Upper lobe of left lung (tissue), 6 donors: ENCODE measurements at regions not wholly inside any gene's neighbourhood (a gene's known extent, or its start where the extent isn't known, plus 50 kb on each side); places are given as distances from the start of the nearest gene placed in this dataset.

ENCODE experiments used
- ATAC-seq, 2 donors: fragments of 200-7000 bp; cut with Tn5 transposase; one replicate each; pipeline ENCODE4 v1.9.1; 2022; ENCODE audit warnings: mild to moderate bottlenecking in 2 of 2, moderate library complexity in 2 of 2; ENCODE audit not compliant: low FRiP score in 2 of 2
- DNase-seq, 2 donors: peaks; one replicate each; pipeline ENCODE4 v3.0.0-alpha.2; 2019 to 2020
- H3K27ac ChIP-seq, 4 donors: fragments of 200-600 bp; sonication (generic); one replicate each; pipeline ENCODE4 v1.5.1; 2016 to 2019
- H3K27me3 ChIP-seq, 4 donors: fragments of 200-600 bp; sonication (generic); one replicate each; pipeline ENCODE4 v1.5.1; 2017 to 2019
- H3K36me3 ChIP-seq, 4 donors: fragments of 200-600 bp; sonication (generic); one replicate each; pipeline ENCODE4 v1.5.1; 2016 to 2019
- H3K4me1 ChIP-seq, 4 donors: fragments of 200-600 bp; sonication (generic); one replicate each; pipeline ENCODE4 v1.5.1; 2018 to 2019
- H3K4me3 ChIP-seq, 4 donors: fragments of 200-600 bp; sonication (generic); one replicate each; pipeline ENCODE4 v1.5.1; 2017 to 2019; ENCODE audit warnings: mild to moderate bottlenecking in 2 of 4, moderate library complexity in 1 of 4
- H3K9me3 ChIP-seq, 4 donors: fragments of 200-600 bp; sonication (generic); one replicate each; pipeline ENCODE4 v1.5.1; 2018 to 2019
- EP300 ChIP-seq, 4 donors: sonication (generic); formaldehyde crosslinking; IDR thresholded peaks; one replicate each; pipeline ENCODE4 v1.5.1; 2017; ENCODE audit warnings: antibody characterized with exemption in 4 of 4, control low read depth in 2 of 4
- POLR2A ChIP-seq, 4 donors: fragments of 450-650 bp; IDR thresholded peaks; one replicate each; pipeline ENCODE4 v1.5.1; 2016 to 2017; ENCODE audit warnings: antibody characterized with exemption in 4 of 4, mild to moderate bottlenecking in 2 of 4
- POLR2AphosphoS5 ChIP-seq, 2 donors: sonication (generic); formaldehyde crosslinking; IDR thresholded peaks; one replicate each; pipeline ENCODE4 v1.5.1; 2017; ENCODE audit warnings: antibody characterized with exemption in 2 of 2
- WGBS, 2 donors: methylation state at CpG; one replicate each; pipeline ENCODE4 v1.1.5; 2017 to 2018; 5-methylcytosine and 5-hydroxymethylcytosine counted together
- TF ChIP-seq, protein P1 (sequence below), 6 experiments: fragments of 450-650 bp in 4 of 6; fragments of 200-600 bp in 2 of 6; sonication (generic) in 2 of 6; IDR thresholded peaks; one replicate each; pipeline ENCODE4 v1.5.1; 2016 to 2019; ENCODE audit warnings: antibody characterized with exemption in 6 of 6
- donor health status: DM: no; HTN: no; CAD: no; lungs with moderate emphysema.
- donor health status: DM: no; HTN: yes; CAD: no; lungs with severe emphysema.

DNA sequence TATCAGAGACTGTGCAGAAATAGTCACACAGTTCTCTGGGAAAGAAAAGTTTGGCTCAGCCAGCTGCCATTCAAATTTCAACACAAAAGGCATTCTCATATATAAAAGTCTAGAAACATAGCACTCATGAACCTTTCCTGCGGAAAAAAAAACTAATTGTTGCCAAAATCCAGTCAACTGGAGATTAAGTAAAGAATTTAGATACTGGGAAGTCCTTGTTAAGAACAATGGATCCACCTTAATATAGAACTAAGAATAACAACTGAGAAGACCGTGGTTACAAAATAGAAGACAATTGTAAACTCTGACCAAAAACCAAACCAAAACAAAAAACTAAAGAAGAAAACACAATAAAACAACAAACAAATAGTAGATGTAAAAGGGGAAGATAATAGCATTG is 238.8 kb upstream of the PCSK5 start:
- TF ChIP-seq EP300 (IDR thresholded peaks at IDR 0.05) (no peak), POLR2AphosphoS5 (IDR thresholded peaks at IDR 0.05) (no peak), POLR2A (IDR thresholded peaks at IDR 0.05) (no peak)
- TF ChIP-seq, protein P1, sequence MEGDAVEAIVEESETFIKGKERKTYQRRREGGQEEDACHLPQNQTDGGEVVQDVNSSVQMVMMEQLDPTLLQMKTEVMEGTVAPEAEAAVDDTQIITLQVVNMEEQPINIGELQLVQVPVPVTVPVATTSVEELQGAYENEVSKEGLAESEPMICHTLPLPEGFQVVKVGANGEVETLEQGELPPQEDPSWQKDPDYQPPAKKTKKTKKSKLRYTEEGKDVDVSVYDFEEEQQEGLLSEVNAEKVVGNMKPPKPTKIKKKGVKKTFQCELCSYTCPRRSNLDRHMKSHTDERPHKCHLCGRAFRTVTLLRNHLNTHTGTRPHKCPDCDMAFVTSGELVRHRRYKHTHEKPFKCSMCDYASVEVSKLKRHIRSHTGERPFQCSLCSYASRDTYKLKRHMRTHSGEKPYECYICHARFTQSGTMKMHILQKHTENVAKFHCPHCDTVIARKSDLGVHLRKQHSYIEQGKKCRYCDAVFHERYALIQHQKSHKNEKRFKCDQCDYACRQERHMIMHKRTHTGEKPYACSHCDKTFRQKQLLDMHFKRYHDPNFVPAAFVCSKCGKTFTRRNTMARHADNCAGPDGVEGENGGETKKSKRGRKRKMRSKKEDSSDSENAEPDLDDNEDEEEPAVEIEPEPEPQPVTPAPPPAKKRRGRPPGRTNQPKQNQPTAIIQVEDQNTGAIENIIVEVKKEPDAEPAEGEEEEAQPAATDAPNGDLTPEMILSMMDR (IDR thresholded peaks at IDR 0.05), result no peak
- DNase-seq (no peak), ATAC-seq (no peak)
- H3K4me1 ChIP-seq, result no peaks in the 10 kb centered on the region
- no peak overlapping the region for H3K4me3 ChIP-seq
- H3K9me3 ChIP-seq, result no peaks in the 10 kb centered on the region
- H3K27ac ChIP-seq, result no peak overlapping the region
- WGBS, 2 donors, result 51 to 70% methylated on average over 2 of the region's 2 CpGs
- H3K36me3 ChIP-seq, result no peaks in the 10 kb centered on the region
- no peaks in the 10 kb centered on the region for H3K27me3 ChIP-seq

DNA sequence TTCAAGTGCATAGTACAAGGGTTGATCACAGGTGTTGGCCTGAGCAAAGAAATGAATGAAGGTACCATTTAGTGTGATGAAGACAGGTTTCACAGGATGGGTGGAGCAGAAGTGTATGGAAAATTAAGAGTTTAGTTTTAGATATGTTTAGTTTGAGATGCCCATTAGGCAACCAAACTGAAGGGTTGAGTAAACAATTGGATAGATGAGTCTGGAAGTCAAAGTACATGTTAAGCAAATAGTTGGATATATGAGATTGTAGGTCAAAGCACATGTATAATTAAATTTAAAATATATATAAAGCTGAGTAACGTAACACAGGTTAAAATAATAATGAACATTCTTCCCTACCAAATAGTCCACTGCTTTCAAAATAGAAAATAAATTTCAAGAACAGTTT is 237.1 kb upstream of the PCSK5 start:
- WGBS, 2 donors, result 79 to 91% methylated on average over 1 of the region's 1 CpG
- no peak overlapping the region for H3K27ac ChIP-seq
- H3K27me3 ChIP-seq, result no peaks in the 10 kb centered on the region
- DNase-seq (no peak), ATAC-seq (no peak)
- no peaks in the 10 kb centered on the region for H3K9me3 ChIP-seq
- TF ChIP-seq POLR2AphosphoS5 (IDR thresholded peaks at IDR 0.05) (no peak), EP300 (IDR thresholded peaks at IDR 0.05) (no peak), POLR2A (IDR thresholded peaks at IDR 0.05) (no peak)
- TF ChIP-seq, protein P1 (IDR thresholded peaks at IDR 0.05), result no peak
- H3K4me3 ChIP-seq, result no peak overlapping the region
- no peaks in the 10 kb centered on the region for H3K4me1 ChIP-seq
- no peaks in the 10 kb centered on the region for H3K36me3 ChIP-seq

DNA sequence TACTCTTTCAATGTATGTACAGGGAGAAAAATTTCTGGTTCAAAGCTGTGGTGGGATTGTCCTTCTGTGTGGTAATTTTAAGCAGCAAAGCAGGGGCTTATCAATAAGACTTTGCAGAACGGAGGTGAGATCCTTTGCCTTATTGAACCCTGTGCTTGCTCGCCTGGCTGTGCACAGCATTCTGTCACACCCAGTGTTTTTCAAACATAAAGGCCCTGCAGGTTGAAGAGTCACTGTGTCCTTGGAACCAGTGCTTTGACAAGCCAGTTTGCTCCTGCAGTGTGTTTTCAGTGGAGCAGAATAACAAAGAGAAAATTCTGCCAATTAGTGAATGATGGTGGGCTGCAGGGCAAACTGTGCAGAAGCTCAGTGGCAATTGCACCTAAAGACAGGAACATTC is 236.7 kb upstream of the PCSK5 start:
- 77 to 91% methylated on average over 2 of the region's 2 CpGs for WGBS, 2 donors
- no peak overlapping the region for H3K27ac ChIP-seq

DNA sequence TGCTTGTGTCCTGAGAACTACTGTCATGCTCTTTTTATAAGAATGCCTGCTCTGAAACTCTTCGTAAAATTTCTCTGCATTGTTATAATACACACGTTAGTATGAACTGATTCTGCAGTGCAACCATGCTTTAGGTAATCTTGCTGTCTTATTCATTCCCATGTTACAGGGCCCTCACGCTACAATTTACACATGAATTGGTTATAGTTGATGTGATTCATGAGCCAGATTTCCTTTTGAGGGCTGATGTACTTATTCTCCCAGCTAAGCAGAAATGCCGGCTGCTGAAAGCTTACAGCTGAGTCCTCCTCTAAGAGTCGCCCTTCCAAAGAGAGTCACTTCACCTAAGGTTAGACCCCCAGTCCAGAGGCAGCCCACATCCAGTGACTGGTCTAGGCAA is 233.5 kb upstream of the PCSK5 start:
- ATAC-seq (no peak), DNase-seq (no peak)
- Histone ChIP-seq H3K27me3 (no peaks in the 10 kb centered on the region), H3K4me1 (no peaks in the 10 kb centered on the region), H3K27ac (no peak overlapping the region), H3K4me3 (no peak overlapping the region), H3K36me3 (no peaks in the 10 kb centered on the region), H3K9me3 (no peaks in the 10 kb centered on the region)
- WGBS, 2 donors, result 75 to 85% methylated on average over 5 of the region's 5 CpGs
- no peak for TF ChIP-seq POLR2AphosphoS5 (IDR thresholded peaks at IDR 0.05)
- no peak for TF ChIP-seq EP300 (IDR thresholded peaks at IDR 0.05)
- TF ChIP-seq POLR2A (IDR thresholded peaks at IDR 0.05), result no peak
- TF ChIP-seq, protein P1 (IDR thresholded peaks at IDR 0.05), result no peak

More for the DNA sequence above, 236.7 kb upstream of the PCSK5 start:
- Histone ChIP-seq H3K9me3 (no peaks in the 10 kb centered on the region), H3K4me1 (no peaks in the 10 kb centered on the region), H3K36me3 (no peaks in the 10 kb centered on the region), H3K27me3 (no peaks in the 10 kb centered on the region), H3K4me3 (no peak overlapping the region)
- TF ChIP-seq, protein P1 (IDR thresholded peaks at IDR 0.05), result no peak
- TF ChIP-seq POLR2A (IDR thresholded peaks at IDR 0.05) (no peak), POLR2AphosphoS5 (IDR thresholded peaks at IDR 0.05) (no peak), EP300 (IDR thresholded peaks at IDR 0.05) (no peak)
- DNase-seq, result no peak
- no peak for ATAC-seq

DNA sequence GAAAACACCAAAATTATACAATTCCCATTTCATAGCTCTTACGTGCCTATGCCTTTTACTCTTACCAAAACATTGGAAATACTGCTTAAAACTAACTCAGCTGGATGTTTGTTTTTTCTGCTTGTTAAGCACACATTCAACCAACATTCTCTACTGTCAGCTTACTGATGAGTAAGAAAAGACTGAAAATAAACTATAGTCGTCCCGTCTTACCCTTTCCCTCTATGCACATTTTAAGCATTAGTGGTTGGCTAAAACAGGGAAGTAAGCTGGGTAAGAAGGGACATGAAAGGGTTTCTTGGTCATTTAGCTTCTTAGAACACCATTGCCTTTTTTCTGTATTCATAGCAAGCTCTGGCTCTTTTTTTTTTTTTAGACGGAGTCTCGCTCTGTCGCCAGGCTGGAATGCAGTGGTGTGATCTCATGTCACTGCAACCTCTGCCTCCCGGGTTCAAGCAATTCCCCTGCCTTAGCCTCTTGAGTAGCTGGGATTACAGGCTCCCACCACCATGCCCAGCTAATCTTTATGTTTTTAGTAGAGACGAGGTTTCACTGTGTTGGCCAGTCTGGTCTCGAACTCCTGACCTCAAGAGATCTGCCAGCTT is 232.1 kb upstream of the PCSK5 start:
- DNase-seq, result no peak
- ATAC-seq, result no peak
- H3K4me1 ChIP-seq, result no peaks in the 10 kb centered on the region

More for the DNA sequence above, 232.1 kb upstream of the PCSK5 start:
- no peak overlapping the region for H3K4me3 ChIP-seq
- H3K9me3 ChIP-seq, result no peaks in the 10 kb centered on the region
- no peak overlapping the region for H3K27ac ChIP-seq
- no peak for TF ChIP-seq POLR2AphosphoS5 (IDR thresholded peaks at IDR 0.05)
- TF ChIP-seq POLR2A (IDR thresholded peaks at IDR 0.05), result no peak
- TF ChIP-seq EP300 (IDR thresholded peaks at IDR 0.05), result no peak
- TF ChIP-seq, protein P1 (IDR thresholded peaks at IDR 0.05), result no peak
- no peaks in the 10 kb centered on the region for H3K27me3 ChIP-seq
- WGBS, 2 donors, result 68 to 69% methylated on average over 9 of the region's 9 CpGs
- H3K36me3 ChIP-seq, result no peaks in the 10 kb centered on the region
